ENCODE measurements at regions not wholly inside any gene's neighbourhood (a gene's known extent, or its start where the extent isn't known, plus 50 kb on each side); places are given as distances from the start of the nearest gene placed in this dataset.

GRCh38 chr1:29875557-29876028 lies 639.3 kb downstream of the PTPRU start:
- no peak for TF ChIP-seq CTCF (IDR thresholded peaks at IDR 0.05)
- no peak for TF ChIP-seq POLR2A (IDR thresholded peaks at IDR 0.05)
